ENCODE measurements at regions not wholly inside any gene's neighbourhood (a gene's known extent, or its start where the extent isn't known, plus 50 kb on each side); places are given as distances from the start of the nearest gene placed in this dataset.

DNA sequence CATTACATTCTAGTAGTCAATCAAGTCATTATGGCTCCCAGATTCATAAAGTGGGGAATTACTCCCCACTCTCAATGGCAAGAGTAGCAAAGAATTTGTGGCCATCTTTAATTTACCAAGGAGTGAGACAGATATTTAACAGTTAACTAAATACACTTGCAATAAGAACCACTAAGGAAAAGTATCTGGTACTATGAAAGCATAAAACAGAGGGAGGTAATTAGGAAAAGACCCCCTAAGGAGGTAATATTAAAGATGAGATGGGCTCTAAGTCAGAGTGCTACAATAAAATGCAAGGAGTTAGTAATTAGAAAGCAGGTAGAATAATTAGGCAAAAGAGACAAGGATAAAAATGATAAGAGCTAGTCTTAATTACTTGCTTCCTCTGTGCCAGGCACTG, 301.9 kb downstream of the CHL1 start (continued):
- TF ChIP-seq, protein P1, sequence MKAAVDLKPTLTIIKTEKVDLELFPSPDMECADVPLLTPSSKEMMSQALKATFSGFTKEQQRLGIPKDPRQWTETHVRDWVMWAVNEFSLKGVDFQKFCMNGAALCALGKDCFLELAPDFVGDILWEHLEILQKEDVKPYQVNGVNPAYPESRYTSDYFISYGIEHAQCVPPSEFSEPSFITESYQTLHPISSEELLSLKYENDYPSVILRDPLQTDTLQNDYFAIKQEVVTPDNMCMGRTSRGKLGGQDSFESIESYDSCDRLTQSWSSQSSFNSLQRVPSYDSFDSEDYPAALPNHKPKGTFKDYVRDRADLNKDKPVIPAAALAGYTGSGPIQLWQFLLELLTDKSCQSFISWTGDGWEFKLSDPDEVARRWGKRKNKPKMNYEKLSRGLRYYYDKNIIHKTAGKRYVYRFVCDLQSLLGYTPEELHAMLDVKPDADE (IDR thresholded peaks at IDR 0.05) = no peak
- TF ChIP-seq EZH2 (IDR thresholded peaks at IDR 0.05; ENCODE audit: low read depth, unreplicated experiment) (no peak), EZH2phosphoT487 (IDR thresholded peaks at IDR 0.05; ENCODE audit: unreplicated experiment) (no peak), ZNF331 (CRISPR knock-in tag; IDR thresholded peaks at IDR 0.05; ENCODE audit: low read depth) (no peak)
- TF ChIP-seq, protein P2, sequence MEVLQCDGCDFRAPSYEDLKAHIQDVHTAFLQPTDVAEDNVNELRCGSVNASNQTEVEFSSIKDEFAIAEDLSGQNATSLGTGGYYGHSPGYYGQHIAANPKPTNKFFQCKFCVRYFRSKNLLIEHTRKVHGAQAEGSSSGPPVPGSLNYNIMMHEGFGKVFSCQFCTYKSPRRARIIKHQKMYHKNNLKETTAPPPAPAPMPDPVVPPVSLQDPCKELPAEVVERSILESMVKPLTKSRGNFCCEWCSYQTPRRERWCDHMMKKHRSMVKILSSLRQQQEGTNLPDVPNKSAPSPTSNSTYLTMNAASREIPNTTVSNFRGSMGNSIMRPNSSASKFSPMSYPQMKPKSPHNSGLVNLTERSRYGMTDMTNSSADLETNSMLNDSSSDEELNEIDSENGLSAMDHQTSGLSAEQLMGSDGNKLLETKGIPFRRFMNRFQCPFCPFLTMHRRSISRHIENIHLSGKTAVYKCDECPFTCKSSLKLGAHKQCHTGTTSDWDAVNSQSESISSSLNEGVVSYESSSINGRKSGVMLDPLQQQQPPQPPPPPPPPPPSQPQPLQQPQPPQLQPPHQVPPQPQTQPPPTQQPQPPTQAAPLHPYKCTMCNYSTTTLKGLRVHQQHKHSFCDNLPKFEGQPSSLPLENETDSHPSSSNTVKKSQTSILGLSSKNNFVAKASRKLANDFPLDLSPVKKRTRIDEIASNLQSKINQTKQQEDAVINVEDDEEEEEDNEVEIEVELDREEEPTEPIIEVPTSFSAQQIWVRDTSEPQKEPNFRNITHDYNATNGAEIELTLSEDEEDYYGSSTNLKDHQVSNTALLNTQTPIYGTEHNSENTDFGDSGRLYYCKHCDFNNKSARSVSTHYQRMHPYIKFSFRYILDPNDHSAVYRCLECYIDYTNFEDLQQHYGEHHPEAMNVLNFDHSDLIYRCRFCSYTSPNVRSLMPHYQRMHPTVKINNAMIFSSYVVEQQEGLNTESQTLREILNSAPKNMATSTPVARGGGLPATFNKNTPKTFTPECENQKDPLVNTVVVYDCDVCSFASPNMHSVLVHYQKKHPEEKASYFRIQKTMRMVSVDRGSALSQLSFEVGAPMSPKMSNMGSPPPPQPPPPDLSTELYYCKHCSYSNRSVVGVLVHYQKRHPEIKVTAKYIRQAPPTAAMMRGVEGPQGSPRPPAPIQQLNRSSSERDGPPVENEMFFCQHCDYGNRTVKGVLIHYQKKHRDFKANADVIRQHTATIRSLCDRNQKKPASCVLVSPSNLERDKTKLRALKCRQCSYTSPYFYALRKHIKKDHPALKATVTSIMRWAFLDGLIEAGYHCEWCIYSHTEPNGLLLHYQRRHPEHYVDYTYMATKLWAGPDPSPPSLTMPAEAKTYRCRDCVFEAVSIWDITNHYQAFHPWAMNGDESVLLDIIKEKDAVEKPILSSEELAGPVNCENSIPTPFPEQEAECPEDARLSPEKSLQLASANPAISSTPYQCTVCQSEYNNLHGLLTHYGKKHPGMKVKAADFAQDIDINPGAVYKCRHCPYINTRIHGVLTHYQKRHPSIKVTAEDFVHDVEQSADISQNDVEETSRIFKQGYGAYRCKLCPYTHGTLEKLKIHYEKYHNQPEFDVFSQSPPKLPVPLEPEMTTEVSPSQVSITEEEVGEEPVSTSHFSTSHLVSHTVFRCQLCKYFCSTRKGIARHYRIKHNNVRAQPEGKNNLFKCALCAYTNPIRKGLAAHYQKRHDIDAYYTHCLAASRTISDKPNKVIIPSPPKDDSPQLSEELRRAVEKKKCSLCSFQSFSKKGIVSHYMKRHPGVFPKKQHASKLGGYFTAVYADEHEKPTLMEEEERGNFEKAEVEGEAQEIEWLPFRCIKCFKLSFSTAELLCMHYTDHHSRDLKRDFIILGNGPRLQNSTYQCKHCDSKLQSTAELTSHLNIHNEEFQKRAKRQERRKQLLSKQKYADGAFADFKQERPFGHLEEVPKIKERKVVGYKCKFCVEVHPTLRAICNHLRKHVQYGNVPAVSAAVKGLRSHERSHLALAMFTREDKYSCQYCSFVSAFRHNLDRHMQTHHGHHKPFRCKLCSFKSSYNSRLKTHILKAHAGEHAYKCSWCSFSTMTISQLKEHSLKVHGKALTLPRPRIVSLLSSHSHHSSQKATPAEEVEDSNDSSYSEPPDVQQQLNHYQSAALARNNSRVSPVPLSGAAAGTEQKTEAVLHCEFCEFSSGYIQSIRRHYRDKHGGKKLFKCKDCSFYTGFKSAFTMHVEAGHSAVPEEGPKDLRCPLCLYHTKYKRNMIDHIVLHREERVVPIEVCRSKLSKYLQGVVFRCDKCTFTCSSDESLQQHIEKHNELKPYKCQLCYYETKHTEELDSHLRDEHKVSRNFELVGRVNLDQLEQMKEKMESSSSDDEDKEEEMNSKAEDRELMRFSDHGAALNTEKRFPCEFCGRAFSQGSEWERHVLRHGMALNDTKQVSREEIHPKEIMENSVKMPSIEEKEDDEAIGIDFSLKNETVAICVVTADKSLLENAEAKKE (CRISPR knock-in tag; IDR thresholded peaks at IDR 0.05) = no peak

DNA sequence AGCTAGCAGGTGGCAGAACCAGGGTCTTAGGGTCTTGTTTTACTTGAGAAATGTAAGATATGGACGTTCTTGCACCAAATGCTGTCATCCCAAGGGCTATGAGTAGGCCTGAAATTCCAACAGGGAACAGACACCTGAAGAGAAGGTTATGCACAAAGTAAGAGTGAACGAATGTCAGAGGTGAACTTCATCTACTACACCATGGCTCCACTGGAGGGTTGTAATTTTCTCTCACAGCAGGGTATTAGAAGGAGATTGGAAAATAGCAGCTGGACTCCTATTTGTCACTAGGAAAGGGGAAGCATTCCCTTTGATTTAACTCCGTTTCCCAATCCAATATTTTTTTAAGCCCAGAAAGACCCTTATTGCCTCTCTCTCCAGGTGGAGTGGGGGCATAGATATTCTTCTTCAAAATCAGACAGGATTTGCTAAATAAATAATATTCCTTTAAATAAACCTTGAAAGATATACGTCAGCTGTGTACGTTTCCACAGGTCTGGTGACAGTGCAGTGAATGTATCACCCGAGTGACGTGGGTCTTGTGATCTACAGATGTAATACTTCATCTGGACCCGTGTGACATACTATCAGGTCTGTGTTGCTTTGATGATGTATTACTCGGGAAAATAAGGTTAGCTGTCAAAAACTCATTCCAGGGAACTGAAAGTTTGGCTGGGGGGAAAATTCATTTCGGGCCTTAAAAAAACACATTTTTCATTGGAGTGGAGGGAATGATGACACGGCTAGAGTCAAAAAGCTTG, 302.6 kb downstream of the CHL1 start:
- no peak overlapping the region for H3K4me3 ChIP-seq
- H3K79me2 ChIP-seq (replicated peaks; ENCODE audit: insufficient read depth) = no peaks in the 10 kb centered on the region
- no peaks in the 10 kb centered on the region for H3K4me1 ChIP-seq (ENCODE audit: insufficient read depth)
- ATAC-seq (no peak), DNase-seq (ENCODE audit: low spot score) (no peak)
- Mint-ChIP-seq H3K9me3 (peaks cover 88% of the 10 kb centered on the region), H3K27ac (no peak overlapping the region), H3K4me1 (no peaks in the 10 kb centered on the region), H3K4me3 (no peak overlapping the region), H3K36me3 (ENCODE audit: low read depth) (peaks cover 13% of the 10 kb centered on the region), H3K27me3 (ENCODE audit: insufficient read depth, low read depth, poor library complexity) (no peaks in the 10 kb centered on the region)
- TF ChIP-seq CREB1 (CRISPR knock-in tag; IDR thresholded peaks at IDR 0.05; ENCODE audit: low read depth) (no peak), EZH2phosphoT487 (IDR thresholded peaks at IDR 0.05; ENCODE audit: unreplicated experiment) (no peak)
- TF ChIP-seq, protein P3, sequence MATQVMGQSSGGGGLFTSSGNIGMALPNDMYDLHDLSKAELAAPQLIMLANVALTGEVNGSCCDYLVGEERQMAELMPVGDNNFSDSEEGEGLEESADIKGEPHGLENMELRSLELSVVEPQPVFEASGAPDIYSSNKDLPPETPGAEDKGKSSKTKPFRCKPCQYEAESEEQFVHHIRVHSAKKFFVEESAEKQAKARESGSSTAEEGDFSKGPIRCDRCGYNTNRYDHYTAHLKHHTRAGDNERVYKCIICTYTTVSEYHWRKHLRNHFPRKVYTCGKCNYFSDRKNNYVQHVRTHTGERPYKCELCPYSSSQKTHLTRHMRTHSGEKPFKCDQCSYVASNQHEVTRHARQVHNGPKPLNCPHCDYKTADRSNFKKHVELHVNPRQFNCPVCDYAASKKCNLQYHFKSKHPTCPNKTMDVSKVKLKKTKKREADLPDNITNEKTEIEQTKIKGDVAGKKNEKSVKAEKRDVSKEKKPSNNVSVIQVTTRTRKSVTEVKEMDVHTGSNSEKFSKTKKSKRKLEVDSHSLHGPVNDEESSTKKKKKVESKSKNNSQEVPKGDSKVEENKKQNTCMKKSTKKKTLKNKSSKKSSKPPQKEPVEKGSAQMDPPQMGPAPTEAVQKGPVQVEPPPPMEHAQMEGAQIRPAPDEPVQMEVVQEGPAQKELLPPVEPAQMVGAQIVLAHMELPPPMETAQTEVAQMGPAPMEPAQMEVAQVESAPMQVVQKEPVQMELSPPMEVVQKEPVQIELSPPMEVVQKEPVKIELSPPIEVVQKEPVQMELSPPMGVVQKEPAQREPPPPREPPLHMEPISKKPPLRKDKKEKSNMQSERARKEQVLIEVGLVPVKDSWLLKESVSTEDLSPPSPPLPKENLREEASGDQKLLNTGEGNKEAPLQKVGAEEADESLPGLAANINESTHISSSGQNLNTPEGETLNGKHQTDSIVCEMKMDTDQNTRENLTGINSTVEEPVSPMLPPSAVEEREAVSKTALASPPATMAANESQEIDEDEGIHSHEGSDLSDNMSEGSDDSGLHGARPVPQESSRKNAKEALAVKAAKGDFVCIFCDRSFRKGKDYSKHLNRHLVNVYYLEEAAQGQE (IDR thresholded peaks at IDR 0.05; ENCODE audit: unreplicated experiment) = no peak
- TF ChIP-seq, protein P1 (IDR thresholded peaks at IDR 0.05) = no peak
- H3K27me3 ChIP-seq (ENCODE audit: insufficient read depth) = no peaks in the 10 kb centered on the region
- no peaks in the 10 kb centered on the region for H4K20me1 ChIP-seq (replicated peaks; ENCODE audit: insufficient read depth)
- no peak overlapping the region for H2AFZ ChIP-seq
- no peaks in the 10 kb centered on the region for H3K36me3 ChIP-seq (ENCODE audit: insufficient read depth)
- no peak overlapping the region for H3K4me2 ChIP-seq
- H3K27ac ChIP-seq (ENCODE audit: low read depth) = no peak overlapping the region
- H3K9me2 ChIP-seq (ENCODE audit: insufficient read depth) = no peaks in the 10 kb centered on the region
- H3F3A ChIP-seq (replicated peaks; ENCODE audit: low read depth) = no peaks in the 10 kb centered on the region

All from GM23338 (cell line).